ENCODE measurements at regions not wholly inside any gene's neighbourhood (a gene's known extent, or its start where the extent isn't known, plus 50 kb on each side); places are given as distances from the start of the nearest gene placed in this dataset.

DNA sequence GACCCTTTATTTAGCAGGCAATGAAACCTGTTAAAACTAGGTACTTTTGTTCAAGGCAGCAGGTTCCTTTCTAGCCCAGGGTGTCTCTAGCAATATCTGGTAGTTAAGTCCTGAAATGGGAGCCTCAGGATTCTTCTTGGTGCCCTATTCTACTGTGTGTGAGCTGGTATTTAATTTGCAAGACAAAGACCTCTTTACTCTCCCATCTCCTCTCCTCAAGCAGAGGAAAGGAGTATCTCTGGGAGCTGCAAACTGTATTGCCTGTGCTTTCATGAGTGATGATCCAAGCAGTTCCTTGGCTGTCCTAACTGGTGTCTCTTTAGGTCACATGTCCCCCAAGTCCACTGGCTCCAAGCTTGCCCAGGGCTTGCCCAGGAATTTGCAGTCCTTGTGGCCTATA, 188.2 kb downstream of the SI start (continued):
- TF ChIP-seq, protein P1, sequence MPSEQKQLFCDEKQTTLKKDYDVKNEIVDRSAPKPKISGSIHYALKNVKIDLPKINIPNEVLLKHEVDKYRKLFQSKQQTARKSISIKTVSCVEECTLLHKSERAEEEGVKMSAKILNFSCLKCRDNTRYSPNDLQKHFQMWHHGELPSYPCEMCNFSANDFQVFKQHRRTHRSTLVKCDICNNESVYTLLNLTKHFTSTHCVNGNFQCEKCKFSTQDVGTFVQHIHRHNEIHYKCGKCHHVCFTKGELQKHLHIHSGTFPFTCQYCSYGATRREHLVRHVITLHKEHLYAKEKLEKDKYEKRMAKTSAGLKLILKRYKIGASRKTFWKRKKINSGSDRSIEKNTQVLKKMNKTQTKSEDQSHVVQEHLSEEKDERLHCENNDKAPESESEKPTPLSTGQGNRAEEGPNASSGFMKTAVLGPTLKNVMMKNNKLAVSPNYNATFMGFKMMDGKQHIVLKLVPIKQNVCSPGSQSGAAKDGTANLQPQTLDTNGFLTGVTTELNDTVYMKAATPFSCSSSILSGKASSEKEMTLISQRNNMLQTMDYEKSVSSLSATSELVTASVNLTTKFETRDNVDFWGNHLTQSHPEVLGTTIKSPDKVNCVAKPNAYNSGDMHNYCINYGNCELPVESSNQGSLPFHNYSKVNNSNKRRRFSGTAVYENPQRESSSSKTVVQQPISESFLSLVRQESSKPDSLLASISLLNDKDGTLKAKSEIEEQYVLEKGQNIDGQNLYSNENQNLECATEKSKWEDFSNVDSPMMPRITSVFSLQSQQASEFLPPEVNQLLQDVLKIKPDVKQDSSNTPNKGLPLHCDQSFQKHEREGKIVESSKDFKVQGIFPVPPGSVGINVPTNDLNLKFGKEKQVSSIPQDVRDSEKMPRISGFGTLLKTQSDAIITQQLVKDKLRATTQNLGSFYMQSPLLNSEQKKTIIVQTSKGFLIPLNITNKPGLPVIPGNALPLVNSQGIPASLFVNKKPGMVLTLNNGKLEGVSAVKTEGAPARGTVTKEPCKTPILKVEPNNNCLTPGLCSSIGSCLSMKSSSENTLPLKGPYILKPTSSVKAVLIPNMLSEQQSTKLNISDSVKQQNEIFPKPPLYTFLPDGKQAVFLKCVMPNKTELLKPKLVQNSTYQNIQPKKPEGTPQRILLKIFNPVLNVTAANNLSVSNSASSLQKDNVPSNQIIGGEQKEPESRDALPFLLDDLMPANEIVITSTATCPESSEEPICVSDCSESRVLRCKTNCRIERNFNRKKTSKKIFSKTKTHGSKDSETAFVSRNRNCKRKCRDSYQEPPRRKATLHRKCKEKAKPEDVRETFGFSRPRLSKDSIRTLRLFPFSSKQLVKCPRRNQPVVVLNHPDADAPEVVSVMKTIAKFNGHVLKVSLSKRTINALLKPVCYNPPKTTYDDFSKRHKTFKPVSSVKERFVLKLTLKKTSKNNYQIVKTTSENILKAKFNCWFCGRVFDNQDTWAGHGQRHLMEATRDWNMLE (tag by site-specific recombination; conservative IDR thresholded peaks at IDR 0.05; ENCODE audit: low read depth): no peak
- TF ChIP-seq ZNF16 (tag by site-specific recombination; IDR thresholded peaks at IDR 0.05; ENCODE audit: low read depth) (no peak), KLF7 (tag by site-specific recombination; IDR thresholded peaks at IDR 0.05; ENCODE audit: borderline replicate concordance) (no peak)

DNA sequence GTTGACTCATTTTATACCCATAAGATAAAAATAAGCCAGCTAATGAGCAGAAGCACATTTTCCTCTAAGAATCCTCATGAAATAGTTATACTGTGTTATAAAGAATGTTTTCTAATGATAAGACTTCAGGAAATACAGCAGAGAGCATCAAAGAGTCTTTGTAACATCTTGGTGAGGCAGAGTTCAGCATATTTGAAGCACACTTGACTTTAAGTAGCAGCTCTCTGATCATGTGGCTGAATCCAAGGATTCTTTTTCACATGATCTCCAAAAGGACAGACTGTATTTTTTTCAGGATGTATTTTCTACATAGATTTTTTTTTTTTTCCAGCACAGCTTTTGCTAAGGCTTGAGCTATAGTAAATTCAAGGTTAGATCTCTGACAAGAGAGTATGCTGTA, 195.1 kb downstream of the SI start:
- no peak overlapping the region for H3K27ac ChIP-seq (ENCODE audit: extremely low read depth, low read depth, low read length)
- H3K36me3 ChIP-seq (ENCODE audit: control insufficient read depth in 2 of 2, insufficient read depth in 1 of 2, low read length in 2 of 2): no peaks in the 10 kb centered on the region
- ChIA-PET POLR2A (no interaction called here), CTCF (no interaction called here)
- H3K4me3 ChIP-seq (ENCODE audit: low read depth, low read length): no peak overlapping the region
- TF ChIP-seq ZNF596 (tag by site-specific recombination; IDR thresholded peaks at IDR 0.05): no peak
- TF ChIP-seq, protein P2, sequence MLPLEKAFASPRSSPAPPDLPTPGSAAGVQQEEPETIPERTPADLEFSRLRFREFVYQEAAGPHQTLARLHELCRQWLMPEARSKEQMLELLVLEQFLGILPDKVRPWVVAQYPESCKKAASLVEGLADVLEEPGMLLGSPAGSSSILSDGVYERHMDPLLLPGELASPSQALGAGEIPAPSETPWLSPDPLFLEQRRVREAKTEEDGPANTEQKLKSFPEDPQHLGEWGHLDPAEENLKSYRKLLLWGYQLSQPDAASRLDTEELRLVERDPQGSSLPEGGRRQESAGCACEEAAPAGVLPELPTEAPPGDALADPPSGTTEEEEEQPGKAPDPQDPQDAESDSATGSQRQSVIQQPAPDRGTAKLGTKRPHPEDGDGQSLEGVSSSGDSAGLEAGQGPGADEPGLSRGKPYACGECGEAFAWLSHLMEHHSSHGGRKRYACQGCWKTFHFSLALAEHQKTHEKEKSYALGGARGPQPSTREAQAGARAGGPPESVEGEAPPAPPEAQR (tag by site-specific recombination; IDR thresholded peaks at IDR 0.05): no peak
- TF ChIP-seq, protein P3, sequence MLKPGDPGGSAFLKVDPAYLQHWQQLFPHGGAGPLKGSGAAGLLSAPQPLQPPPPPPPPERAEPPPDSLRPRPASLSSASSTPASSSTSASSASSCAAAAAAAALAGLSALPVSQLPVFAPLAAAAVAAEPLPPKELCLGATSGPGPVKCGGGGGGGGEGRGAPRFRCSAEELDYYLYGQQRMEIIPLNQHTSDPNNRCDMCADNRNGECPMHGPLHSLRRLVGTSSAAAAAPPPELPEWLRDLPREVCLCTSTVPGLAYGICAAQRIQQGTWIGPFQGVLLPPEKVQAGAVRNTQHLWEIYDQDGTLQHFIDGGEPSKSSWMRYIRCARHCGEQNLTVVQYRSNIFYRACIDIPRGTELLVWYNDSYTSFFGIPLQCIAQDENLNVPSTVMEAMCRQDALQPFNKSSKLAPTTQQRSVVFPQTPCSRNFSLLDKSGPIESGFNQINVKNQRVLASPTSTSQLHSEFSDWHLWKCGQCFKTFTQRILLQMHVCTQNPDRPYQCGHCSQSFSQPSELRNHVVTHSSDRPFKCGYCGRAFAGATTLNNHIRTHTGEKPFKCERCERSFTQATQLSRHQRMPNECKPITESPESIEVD (tag by site-specific recombination; IDR thresholded peaks at IDR 0.05): no peak
- no peak for TF ChIP-seq ZNF623 (tag by site-specific recombination; IDR thresholded peaks at IDR 0.05)
- TF ChIP-seq ZNF670 (tag by site-specific recombination; IDR thresholded peaks at IDR 0.05; ENCODE audit: low read depth): no peak
- TF ChIP-seq ZIC2 (tag by site-specific recombination; IDR thresholded peaks at IDR 0.05): no peak
- TF ChIP-seq OSR2 (tag by site-specific recombination; IDR thresholded peaks at IDR 0.05): no peak
- TF ChIP-seq, protein P4, sequence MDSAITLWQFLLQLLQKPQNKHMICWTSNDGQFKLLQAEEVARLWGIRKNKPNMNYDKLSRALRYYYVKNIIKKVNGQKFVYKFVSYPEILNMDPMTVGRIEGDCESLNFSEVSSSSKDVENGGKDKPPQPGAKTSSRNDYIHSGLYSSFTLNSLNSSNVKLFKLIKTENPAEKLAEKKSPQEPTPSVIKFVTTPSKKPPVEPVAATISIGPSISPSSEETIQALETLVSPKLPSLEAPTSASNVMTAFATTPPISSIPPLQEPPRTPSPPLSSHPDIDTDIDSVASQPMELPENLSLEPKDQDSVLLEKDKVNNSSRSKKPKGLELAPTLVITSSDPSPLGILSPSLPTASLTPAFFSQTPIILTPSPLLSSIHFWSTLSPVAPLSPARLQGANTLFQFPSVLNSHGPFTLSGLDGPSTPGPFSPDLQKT (IDR thresholded peaks at IDR 0.05; ENCODE audit: borderline replicate concordance, low read depth, low read length): no peak
- TF ChIP-seq, protein P5, sequence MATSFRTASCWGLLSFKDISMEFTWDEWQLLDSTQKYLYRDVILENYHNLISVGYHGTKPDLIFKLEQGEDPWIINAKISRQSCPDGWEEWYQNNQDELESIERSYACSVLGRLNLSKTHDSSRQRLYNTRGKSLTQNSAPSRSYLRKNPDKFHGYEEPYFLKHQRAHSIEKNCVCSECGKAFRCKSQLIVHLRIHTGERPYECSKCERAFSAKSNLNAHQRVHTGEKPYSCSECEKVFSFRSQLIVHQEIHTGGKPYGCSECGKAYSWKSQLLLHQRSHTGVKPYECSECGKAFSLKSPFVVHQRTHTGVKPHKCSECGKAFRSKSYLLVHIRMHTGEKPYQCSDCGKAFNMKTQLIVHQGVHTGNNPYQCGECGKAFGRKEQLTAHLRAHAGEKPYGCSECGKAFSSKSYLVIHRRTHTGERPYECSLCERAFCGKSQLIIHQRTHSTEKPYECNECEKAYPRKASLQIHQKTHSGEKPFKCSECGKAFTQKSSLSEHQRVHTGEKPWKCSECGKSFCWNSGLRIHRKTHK (tag by site-specific recombination; IDR thresholded peaks at IDR 0.05): no peak
- TF ChIP-seq ZNF404 (tag by site-specific recombination; IDR thresholded peaks at IDR 0.05): no peak
- TF ChIP-seq, protein P6, sequence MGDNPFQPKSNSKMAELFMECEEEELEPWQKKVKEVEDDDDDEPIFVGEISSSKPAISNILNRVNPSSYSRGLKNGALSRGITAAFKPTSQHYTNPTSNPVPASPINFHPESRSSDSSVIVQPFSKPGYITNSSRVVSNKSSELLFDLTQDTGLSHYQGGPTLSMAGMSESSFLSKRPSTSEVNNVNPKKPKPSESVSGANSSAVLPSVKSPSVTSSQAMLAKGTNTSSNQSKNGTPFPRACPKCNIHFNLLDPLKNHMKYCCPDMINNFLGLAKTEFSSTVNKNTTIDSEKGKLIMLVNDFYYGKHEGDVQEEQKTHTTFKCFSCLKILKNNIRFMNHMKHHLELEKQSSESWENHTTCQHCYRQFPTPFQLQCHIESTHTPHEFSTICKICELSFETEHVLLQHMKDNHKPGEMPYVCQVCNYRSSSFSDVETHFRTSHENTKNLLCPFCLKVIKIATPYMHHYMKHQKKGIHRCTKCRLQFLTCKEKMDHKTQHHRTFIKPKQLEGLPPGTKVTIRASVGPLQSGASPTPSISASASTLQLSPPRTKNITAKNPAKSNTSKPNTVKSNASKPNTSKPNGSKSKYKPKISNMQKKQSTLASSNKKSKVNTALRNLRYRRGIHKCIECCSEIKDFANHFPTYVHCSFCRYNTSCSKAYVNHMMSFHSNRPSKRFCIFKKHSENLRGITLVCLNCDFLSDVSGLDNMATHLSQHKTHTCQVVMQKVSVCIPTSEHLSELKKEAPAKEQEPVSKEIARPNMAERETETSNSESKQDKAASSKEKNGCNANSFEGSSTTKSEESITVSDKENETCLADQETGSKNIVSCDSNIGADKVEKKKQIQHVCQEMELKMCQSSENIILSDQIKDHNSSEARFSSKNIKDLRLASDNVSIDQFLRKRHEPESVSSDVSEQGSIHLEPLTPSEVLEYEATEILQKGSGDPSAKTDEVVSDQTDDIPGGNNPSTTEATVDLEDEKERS (tag by site-specific recombination; IDR thresholded peaks at IDR 0.05): no peak
- no peak for TF ChIP-seq IKZF3 (tag by site-specific recombination; IDR thresholded peaks at IDR 0.05)
- TF ChIP-seq ZNF621 (tag by site-specific recombination; IDR thresholded peaks at IDR 0.05): no peak
- no peak for TF ChIP-seq ZNF174 (tag by site-specific recombination; IDR thresholded peaks at IDR 0.05)
- no peak for TF ChIP-seq ZNF23 (tag by site-specific recombination; IDR thresholded peaks at IDR 0.05; ENCODE audit: borderline replicate concordance)
- no peak for TF ChIP-seq ZNF132 (tag by site-specific recombination; IDR thresholded peaks at IDR 0.05; ENCODE audit: borderline replicate concordance)
- no peak for TF ChIP-seq ZFP3 (tag by site-specific recombination; IDR thresholded peaks at IDR 0.05; ENCODE audit: low read depth)
- no peak for TF ChIP-seq ZNF223 (tag by site-specific recombination; IDR thresholded peaks at IDR 0.05)
- no peak for TF ChIP-seq ZFP69B (tag by site-specific recombination; IDR thresholded peaks at IDR 0.05)
- no peak for TF ChIP-seq EGR2 (tag by site-specific recombination; IDR thresholded peaks at IDR 0.05; ENCODE audit: low read depth)
- H3K9me3 ChIP-seq (ENCODE audit: control insufficient read depth, insufficient read depth, low read depth, low read length): no peaks in the 10 kb centered on the region
- H3K4me1 ChIP-seq (ENCODE audit: control insufficient read depth, insufficient read depth, low read length): no peaks in the 10 kb centered on the region

All from HEK293 (cell line).